ENCODE measurements at regions not wholly inside any gene's neighbourhood (a gene's known extent, or its start where the extent isn't known, plus 50 kb on each side); places are given as distances from the start of the nearest gene placed in this dataset.

- H3K36me3 ChIP-seq (ENCODE audit: control insufficient read depth in 2 of 2, insufficient read depth in 1 of 2, low read length in 2 of 2): no peaks in the 10 kb centered on the region
Observed at GRCh38 chr2:176492583-176492982, 223.3 kb downstream of the MTX2 start.

DNA sequence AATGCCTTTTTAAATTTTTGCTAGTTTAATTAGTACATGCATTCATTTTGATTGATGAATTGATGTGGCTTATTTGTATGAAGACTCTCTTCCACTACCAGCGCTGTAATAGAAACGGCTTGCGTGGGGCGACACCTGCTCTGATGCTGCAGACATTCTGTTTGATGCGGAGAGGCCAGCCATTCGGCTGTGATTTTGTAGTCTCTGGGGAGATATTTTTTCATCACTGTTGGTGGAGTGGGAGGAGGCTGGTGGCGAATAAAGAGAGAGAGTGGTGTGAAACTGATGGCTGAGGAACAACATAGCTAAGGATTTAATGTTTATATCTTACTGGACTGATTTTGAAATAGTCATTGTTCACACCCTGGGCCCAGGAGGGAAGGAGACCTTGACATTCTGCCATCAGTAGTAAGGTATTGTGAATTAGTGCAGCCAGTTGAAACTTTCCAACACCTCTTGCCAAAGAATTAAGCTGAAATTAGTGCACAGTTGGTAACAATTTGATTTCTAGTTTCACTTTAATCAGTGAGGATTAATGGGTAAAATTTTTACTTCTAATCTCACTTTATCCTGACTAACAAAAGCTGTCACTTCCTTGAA lies 224.1 kb downstream of the MTX2 start:
- POLR2A ChIA-PET: no interaction called here
- Histone ChIP-seq H3K4me3 (ENCODE audit: low read depth, low read length) (no peak overlapping the region), H3K9me3 (ENCODE audit: control insufficient read depth, insufficient read depth, low read depth, low read length) (no peaks in the 10 kb centered on the region), H3K4me1 (ENCODE audit: control insufficient read depth, insufficient read depth, low read length) (no peaks in the 10 kb centered on the region), H3K27ac (ENCODE audit: extremely low read depth, low read depth, low read length) (no peak overlapping the region), H3K36me3 (ENCODE audit: control insufficient read depth in 2 of 2, insufficient read depth in 1 of 2, low read length in 2 of 2) (no peaks in the 10 kb centered on the region)
- CTCF ChIA-PET: no interaction called here
- TF ChIP-seq, protein P1, sequence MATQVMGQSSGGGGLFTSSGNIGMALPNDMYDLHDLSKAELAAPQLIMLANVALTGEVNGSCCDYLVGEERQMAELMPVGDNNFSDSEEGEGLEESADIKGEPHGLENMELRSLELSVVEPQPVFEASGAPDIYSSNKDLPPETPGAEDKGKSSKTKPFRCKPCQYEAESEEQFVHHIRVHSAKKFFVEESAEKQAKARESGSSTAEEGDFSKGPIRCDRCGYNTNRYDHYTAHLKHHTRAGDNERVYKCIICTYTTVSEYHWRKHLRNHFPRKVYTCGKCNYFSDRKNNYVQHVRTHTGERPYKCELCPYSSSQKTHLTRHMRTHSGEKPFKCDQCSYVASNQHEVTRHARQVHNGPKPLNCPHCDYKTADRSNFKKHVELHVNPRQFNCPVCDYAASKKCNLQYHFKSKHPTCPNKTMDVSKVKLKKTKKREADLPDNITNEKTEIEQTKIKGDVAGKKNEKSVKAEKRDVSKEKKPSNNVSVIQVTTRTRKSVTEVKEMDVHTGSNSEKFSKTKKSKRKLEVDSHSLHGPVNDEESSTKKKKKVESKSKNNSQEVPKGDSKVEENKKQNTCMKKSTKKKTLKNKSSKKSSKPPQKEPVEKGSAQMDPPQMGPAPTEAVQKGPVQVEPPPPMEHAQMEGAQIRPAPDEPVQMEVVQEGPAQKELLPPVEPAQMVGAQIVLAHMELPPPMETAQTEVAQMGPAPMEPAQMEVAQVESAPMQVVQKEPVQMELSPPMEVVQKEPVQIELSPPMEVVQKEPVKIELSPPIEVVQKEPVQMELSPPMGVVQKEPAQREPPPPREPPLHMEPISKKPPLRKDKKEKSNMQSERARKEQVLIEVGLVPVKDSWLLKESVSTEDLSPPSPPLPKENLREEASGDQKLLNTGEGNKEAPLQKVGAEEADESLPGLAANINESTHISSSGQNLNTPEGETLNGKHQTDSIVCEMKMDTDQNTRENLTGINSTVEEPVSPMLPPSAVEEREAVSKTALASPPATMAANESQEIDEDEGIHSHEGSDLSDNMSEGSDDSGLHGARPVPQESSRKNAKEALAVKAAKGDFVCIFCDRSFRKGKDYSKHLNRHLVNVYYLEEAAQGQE (tag by site-specific recombination; IDR thresholded peaks at IDR 0.05): no peak
- no peak for TF ChIP-seq ZNF585B (tag by site-specific recombination; IDR thresholded peaks at IDR 0.05)
- no peak for TF ChIP-seq ZNF341 (tag by site-specific recombination; IDR thresholded peaks at IDR 0.05; ENCODE audit: low read depth)
- TF ChIP-seq, protein P2, sequence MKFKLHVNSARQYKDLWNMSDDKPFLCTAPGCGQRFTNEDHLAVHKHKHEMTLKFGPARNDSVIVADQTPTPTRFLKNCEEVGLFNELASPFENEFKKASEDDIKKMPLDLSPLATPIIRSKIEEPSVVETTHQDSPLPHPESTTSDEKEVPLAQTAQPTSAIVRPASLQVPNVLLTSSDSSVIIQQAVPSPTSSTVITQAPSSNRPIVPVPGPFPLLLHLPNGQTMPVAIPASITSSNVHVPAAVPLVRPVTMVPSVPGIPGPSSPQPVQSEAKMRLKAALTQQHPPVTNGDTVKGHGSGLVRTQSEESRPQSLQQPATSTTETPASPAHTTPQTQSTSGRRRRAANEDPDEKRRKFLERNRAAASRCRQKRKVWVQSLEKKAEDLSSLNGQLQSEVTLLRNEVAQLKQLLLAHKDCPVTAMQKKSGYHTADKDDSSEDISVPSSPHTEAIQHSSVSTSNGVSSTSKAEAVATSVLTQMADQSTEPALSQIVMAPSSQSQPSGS (tag by site-specific recombination; IDR thresholded peaks at IDR 0.05; ENCODE audit: low read depth): no peak
- TF ChIP-seq HOXC10 (CRISPR knock-in tag; IDR thresholded peaks at IDR 0.05): no peak
- no peak for TF ChIP-seq ZNF792 (tag by site-specific recombination; IDR thresholded peaks at IDR 0.05)
- TF ChIP-seq ZNF560 (tag by site-specific recombination; IDR thresholded peaks at IDR 0.05; ENCODE audit: borderline replicate concordance): no peak
- TF ChIP-seq, protein P3, sequence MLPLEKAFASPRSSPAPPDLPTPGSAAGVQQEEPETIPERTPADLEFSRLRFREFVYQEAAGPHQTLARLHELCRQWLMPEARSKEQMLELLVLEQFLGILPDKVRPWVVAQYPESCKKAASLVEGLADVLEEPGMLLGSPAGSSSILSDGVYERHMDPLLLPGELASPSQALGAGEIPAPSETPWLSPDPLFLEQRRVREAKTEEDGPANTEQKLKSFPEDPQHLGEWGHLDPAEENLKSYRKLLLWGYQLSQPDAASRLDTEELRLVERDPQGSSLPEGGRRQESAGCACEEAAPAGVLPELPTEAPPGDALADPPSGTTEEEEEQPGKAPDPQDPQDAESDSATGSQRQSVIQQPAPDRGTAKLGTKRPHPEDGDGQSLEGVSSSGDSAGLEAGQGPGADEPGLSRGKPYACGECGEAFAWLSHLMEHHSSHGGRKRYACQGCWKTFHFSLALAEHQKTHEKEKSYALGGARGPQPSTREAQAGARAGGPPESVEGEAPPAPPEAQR (tag by site-specific recombination; IDR thresholded peaks at IDR 0.05): no peak
- TF ChIP-seq ZNF555 (tag by site-specific recombination; conservative IDR thresholded peaks at IDR 0.05): no peak
- TF ChIP-seq ZNF571 (tag by site-specific recombination; IDR thresholded peaks at IDR 0.05): no peak
- TF ChIP-seq ZNF138 (tag by site-specific recombination; IDR thresholded peaks at IDR 0.05; ENCODE audit: borderline replicate concordance): no peak
- TF ChIP-seq, protein P4, sequence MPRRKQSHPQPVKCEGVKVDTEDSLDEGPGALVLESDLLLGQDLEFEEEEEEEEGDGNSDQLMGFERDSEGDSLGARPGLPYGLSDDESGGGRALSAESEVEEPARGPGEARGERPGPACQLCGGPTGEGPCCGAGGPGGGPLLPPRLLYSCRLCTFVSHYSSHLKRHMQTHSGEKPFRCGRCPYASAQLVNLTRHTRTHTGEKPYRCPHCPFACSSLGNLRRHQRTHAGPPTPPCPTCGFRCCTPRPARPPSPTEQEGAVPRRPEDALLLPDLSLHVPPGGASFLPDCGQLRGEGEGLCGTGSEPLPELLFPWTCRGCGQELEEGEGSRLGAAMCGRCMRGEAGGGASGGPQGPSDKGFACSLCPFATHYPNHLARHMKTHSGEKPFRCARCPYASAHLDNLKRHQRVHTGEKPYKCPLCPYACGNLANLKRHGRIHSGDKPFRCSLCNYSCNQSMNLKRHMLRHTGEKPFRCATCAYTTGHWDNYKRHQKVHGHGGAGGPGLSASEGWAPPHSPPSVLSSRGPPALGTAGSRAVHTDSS (tag by site-specific recombination; IDR thresholded peaks at IDR 0.05): no peak
- no peak for TF ChIP-seq ZNF621 (tag by site-specific recombination; IDR thresholded peaks at IDR 0.05)
- no peak for TF ChIP-seq GFI1B (tag by site-specific recombination; IDR thresholded peaks at IDR 0.05)
- TF ChIP-seq ZNF202 (tag by site-specific recombination; IDR thresholded peaks at IDR 0.05; ENCODE audit: borderline replicate concordance): no peak

More at GRCh38 chr2:176492583-176492982, 223.3 kb downstream of the MTX2 start:
- Histone ChIP-seq H3K27ac (ENCODE audit: extremely low read depth, low read depth, low read length) (no peak overlapping the region), H3K4me3 (ENCODE audit: low read depth, low read length) (no peak overlapping the region), H3K4me1 (ENCODE audit: control insufficient read depth, insufficient read depth, low read length) (no peaks in the 10 kb centered on the region), H3K9me3 (ENCODE audit: control insufficient read depth, insufficient read depth, low read depth, low read length) (no peaks in the 10 kb centered on the region)
- ChIA-PET CTCF (no interaction called here), POLR2A (no interaction called here)
- TF ChIP-seq ZNF138 (tag by site-specific recombination; IDR thresholded peaks at IDR 0.05; ENCODE audit: borderline replicate concordance) (no peak), ZNF391 (tag by site-specific recombination; IDR thresholded peaks at IDR 0.05; ENCODE audit: borderline replicate concordance, low read depth) (no peak), ZIC2 (tag by site-specific recombination; IDR thresholded peaks at IDR 0.05) (no peak)
- TF ChIP-seq, protein P5, sequence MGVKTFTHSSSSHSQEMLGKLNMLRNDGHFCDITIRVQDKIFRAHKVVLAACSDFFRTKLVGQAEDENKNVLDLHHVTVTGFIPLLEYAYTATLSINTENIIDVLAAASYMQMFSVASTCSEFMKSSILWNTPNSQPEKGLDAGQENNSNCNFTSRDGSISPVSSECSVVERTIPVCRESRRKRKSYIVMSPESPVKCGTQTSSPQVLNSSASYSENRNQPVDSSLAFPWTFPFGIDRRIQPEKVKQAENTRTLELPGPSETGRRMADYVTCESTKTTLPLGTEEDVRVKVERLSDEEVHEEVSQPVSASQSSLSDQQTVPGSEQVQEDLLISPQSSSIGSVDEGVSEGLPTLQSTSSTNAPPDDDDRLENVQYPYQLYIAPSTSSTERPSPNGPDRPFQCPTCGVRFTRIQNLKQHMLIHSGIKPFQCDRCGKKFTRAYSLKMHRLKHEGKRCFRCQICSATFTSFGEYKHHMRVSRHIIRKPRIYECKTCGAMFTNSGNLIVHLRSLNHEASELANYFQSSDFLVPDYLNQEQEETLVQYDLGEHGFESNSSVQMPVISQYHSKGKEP (tag by site-specific recombination; IDR thresholded peaks at IDR 0.05): no peak
- TF ChIP-seq, protein P6, sequence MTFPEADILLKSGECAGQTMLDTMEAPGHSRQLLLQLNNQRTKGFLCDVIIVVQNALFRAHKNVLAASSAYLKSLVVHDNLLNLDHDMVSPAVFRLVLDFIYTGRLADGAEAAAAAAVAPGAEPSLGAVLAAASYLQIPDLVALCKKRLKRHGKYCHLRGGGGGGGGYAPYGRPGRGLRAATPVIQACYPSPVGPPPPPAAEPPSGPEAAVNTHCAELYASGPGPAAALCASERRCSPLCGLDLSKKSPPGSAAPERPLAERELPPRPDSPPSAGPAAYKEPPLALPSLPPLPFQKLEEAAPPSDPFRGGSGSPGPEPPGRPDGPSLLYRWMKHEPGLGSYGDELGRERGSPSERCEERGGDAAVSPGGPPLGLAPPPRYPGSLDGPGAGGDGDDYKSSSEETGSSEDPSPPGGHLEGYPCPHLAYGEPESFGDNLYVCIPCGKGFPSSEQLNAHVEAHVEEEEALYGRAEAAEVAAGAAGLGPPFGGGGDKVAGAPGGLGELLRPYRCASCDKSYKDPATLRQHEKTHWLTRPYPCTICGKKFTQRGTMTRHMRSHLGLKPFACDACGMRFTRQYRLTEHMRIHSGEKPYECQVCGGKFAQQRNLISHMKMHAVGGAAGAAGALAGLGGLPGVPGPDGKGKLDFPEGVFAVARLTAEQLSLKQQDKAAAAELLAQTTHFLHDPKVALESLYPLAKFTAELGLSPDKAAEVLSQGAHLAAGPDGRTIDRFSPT (tag by site-specific recombination; IDR thresholded peaks at IDR 0.05): no peak
